Natural killer cell (primary cell): ENCODE measurements at regions not wholly inside any gene's neighbourhood (a gene's known extent, or its start where the extent isn't known, plus 50 kb on each side); places are given as distances from the start of the nearest gene placed in this dataset.

ENCODE experiments used
- ATAC-seq, 3 donors: fragments of 150-1000 bp in 2 of 3; fragments of 200-7000 bp in 1 of 3; cut with Tn5 transposase; 1 replicate in 1 of 3; 2 replicates in 2 of 3; pipeline ENCODE4 v1.10.0; 2021; ENCODE audit warnings: mild to moderate bottlenecking in 2 of 3, moderate library complexity in 2 of 3
- DNase-seq, 2 donors: peaks; one replicate each; pipeline versions ENCODE4 v3.0.0 to v3.0.0-alpha.2; 2013 to 2021; ENCODE audit warnings: mixed read lengths in 1 of 2
- H3K27ac ChIP-seq: one replicate; pipeline ENCODE4 v1.5.1; 2013; ENCODE audit warnings: mild to moderate bottlenecking, low read length
- H3K27me3 ChIP-seq: one replicate; pipeline ENCODE4 v1.6.1; 2013; ENCODE audit warnings: low read length; ENCODE audit not compliant: control insufficient read depth, insufficient read depth
- H3K36me3 ChIP-seq: one replicate; pipeline ENCODE4 v1.6.1; 2013; ENCODE audit warnings: low read length; ENCODE audit not compliant: control insufficient read depth, insufficient read depth
- H3K4me1 ChIP-seq: one replicate; pipeline ENCODE4 v1.6.1; 2013; ENCODE audit warnings: low read length; ENCODE audit not compliant: control insufficient read depth, insufficient read depth
- H3K4me3 ChIP-seq: one replicate; pipeline ENCODE4 v1.5.1; 2013; ENCODE audit warnings: low read length
- H3K9me3 ChIP-seq: one replicate; pipeline ENCODE4 v1.6.1; 2013; ENCODE audit warnings: low read length; ENCODE audit not compliant: control insufficient read depth, insufficient read depth
- H3K27ac Mint-ChIP-seq, 2 donors: one replicate each; pipeline ENCODE4 v1.8.0; 2022; ENCODE audit warnings: mild to moderate bottlenecking in 2 of 2, mixed read lengths in 2 of 2, moderate library complexity in 1 of 2
- H3K27me3 Mint-ChIP-seq, 2 donors: one replicate each; pipeline ENCODE4 v1.8.0; 2022; ENCODE audit warnings: low read depth in 2 of 2, mixed read lengths in 2 of 2
- H3K36me3 Mint-ChIP-seq: one replicate; pipeline ENCODE4 v1.8.0; 2022; ENCODE audit warnings: mixed read lengths
- H3K4me1 Mint-ChIP-seq, 2 donors: one replicate each; pipeline ENCODE4 v1.8.0; 2022; ENCODE audit warnings: mixed read lengths in 2 of 2
- H3K4me3 Mint-ChIP-seq: one replicate; pipeline ENCODE4 v1.8.0; 2022; ENCODE audit warnings: mild to moderate bottlenecking, moderate library complexity, mixed read lengths
- H3K9me3 Mint-ChIP-seq, 2 donors: one replicate each; pipeline ENCODE4 v1.8.0; 2022; ENCODE audit warnings: mixed read lengths in 2 of 2
- WGBS: methylation state at CpG from one replicate; pipeline ENCODE4 v1.1.7; 2013; ENCODE audit warnings: missing lambda C conversion rate; ENCODE audit not compliant: insufficient coverage; 5-methylcytosine and 5-hydroxymethylcytosine counted together
- intact Hi-C: fragments of 100-400 bp; cut with micrococcal nuclease; formaldehyde crosslinking; loops from one replicate; pipeline ENCODE4 v1.14.2; 2022
- TF ChIP-seq, protein P1 (sequence below): fragments of 200-600 bp; IDR thresholded peaks from one replicate; pipeline ENCODE4 v1.8.0; 2022; ENCODE audit warnings: antibody characterized with exemption

DNA sequence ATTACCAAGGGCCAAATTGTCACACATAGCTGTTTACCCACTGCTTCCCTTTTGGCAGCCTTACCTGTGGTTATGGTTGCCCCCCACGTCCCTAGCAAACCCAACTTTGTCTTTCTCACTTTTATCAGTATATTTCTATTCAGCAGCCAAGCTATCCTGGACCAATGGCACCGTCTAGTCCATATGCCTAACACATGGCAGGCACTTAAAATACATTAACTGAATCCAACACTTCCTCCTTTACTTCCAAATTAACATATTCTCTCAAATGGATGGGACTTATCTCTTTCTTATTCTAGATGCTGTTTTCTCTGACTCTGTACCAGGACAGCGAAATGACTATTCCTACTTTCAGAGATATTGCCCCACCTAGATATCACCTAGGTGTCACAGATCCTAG lies 50.9 kb upstream of the SLC44A1 start:
- Histone ChIP-seq H3K4me1 (no peaks in the 10 kb centered on the region), H3K36me3 (no peaks in the 10 kb centered on the region), H3K4me3 (no peak overlapping the region), H3K27me3 (no peaks in the 10 kb centered on the region), H3K27ac (no peak overlapping the region), H3K9me3 (no peaks in the 10 kb centered on the region)
- intact Hi-C loops = no loop called here
- Mint-ChIP-seq H3K36me3 (no peaks in the 10 kb centered on the region), H3K27me3 (peaks cover 0 to 9% of the 10 kb centered on the region in 2 donors), H3K4me1 (peaks cover 0 to 6% of the 10 kb centered on the region in 2 donors), H3K9me3 (no peaks in the 10 kb centered on the region), H3K27ac (no peak overlapping the region), H3K4me3 (no peak overlapping the region)
- WGBS = 64% methylated on average over 3 of the region's 3 CpGs
- ATAC-seq (no peak), DNase-seq (no peak)
- TF ChIP-seq, protein P1, sequence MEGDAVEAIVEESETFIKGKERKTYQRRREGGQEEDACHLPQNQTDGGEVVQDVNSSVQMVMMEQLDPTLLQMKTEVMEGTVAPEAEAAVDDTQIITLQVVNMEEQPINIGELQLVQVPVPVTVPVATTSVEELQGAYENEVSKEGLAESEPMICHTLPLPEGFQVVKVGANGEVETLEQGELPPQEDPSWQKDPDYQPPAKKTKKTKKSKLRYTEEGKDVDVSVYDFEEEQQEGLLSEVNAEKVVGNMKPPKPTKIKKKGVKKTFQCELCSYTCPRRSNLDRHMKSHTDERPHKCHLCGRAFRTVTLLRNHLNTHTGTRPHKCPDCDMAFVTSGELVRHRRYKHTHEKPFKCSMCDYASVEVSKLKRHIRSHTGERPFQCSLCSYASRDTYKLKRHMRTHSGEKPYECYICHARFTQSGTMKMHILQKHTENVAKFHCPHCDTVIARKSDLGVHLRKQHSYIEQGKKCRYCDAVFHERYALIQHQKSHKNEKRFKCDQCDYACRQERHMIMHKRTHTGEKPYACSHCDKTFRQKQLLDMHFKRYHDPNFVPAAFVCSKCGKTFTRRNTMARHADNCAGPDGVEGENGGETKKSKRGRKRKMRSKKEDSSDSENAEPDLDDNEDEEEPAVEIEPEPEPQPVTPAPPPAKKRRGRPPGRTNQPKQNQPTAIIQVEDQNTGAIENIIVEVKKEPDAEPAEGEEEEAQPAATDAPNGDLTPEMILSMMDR = no peak

DNA sequence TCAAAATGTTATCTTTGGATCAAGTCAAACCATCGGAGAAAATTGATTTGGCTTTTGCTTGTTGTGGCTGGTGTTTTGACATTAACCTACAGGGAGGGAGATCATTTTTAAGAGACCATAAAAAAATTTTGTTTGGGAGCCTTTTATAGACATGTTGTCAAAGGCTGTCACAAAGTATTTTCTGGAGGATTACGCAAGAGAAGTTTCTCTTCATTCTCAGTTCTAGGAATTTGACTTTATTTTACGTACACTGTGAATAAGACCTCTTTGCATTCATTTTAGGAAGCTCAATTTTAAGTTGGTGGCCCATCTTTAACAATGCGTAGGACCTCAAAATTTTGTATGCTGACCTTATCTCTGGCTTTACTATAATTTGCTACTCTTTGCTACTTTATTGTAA lies 50.2 kb upstream of the SLC44A1 start:
- Histone ChIP-seq H3K9me3 (no peaks in the 10 kb centered on the region), H3K27me3 (no peaks in the 10 kb centered on the region), H3K36me3 (no peaks in the 10 kb centered on the region), H3K27ac (no peak overlapping the region), H3K4me3 (no peak overlapping the region), H3K4me1 (no peaks in the 10 kb centered on the region)
- Mint-ChIP-seq H3K4me3 (no peak overlapping the region), H3K27me3 (peaks cover 0 to 9% of the 10 kb centered on the region in 2 donors), H3K4me1 (peaks cover 0 to 6% of the 10 kb centered on the region in 2 donors), H3K27ac (no peak overlapping the region), H3K9me3 (no peaks in the 10 kb centered on the region), H3K36me3 (no peaks in the 10 kb centered on the region)
- DNase-seq (no peak), ATAC-seq (no peak)
- intact Hi-C loops = no loop called here
- 95% methylated on average over 4 of the region's 4 CpGs for WGBS
- TF ChIP-seq, protein P1 = no peak
